NT2/D1 (cell line): ENCODE measurements at regions not wholly inside any gene's neighbourhood (a gene's known extent, or its start where the extent isn't known, plus 50 kb on each side); places are given as distances from the start of the nearest gene placed in this dataset.

Experiments used
- YY1 ChIP-seq: IDR thresholded peaks from 2 replicates; pipeline ENCODE4 v1.6.1; 2011; ENCODE audit not compliant: insufficient read length, insufficient read depth
- ZNF274 ChIP-seq: IDR thresholded peaks from 2 replicates; pipeline ENCODE4 v1.6.1; 2011; ENCODE audit warnings: mild to moderate bottlenecking, low read depth, low read length

DNA sequence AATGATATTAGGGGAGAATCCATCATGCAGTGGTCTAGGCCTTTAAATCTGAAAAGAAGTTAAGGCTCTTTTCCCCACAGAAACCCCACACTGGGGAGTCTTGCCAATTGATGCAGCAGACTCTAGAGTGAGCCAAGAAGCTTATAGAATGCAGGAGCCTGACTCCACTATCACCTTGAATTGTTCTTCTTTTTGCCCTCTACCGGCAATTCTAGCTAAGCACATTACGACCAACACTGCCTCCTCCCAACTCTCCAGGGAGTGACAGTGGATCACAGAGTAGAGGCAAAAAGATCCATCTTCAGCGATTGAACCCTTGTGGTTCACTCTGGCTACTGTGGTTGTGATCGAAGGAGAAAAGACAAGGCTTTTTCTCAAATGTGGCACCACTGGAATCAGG, 331.5 kb downstream of the NKX6-1 start:
- TF ChIP-seq ZNF274 (no peak), YY1 (no peak)
